OCI-M2 (cell line): ENCODE measurements at regions not wholly inside any gene's neighbourhood (a gene's known extent, or its start where the extent isn't known, plus 50 kb on each side); places are given as distances from the start of the nearest gene placed in this dataset.

ENCODE experiments used
- DNase-seq: peaks from one replicate; lab custom pipeline; 2025; ENCODE audit not compliant: unreplicated experiment; lab: John Stamatoyannopoulos, UW

DNA sequence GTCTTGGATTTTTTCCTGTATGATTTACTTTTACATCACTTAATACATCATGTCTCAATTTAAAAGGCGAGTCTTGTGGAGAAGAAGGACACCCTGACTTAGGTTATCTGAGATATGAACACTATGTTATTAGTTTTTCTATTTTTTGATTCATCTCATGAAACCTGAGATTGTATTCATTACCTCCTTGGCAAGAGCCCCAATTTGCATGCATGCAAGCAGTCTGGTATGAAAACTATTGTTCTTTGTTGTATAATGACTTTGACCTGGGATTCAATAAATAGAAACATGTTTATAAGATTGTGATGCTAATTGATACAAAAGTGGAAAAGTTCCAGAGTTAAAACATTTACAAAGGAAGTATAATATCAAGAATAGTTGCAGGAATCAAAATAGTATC, 576.1 kb downstream of the NOVA1 start:
- DNase-seq: no peak

DNA sequence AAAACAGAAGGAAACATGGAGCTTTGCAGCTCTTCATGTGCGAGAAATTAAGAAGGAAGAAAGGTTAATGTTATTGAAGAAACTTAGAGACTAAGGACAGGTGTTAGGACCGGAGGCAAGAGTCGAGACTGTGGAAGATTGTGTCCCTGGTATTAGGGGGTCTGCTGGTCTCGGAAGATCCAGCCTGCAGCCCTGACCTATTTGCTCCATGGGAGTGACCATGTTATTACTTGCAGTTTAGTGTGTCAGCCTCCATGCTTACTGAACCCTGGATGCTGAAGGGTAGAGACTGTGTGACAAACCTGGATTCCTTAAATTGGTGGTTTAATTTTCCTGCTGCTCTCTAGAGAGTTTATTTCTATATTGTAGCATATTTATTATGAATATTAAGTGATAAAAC, 580.6 kb downstream of the NOVA1 start:
- no peak for DNase-seq

DNA sequence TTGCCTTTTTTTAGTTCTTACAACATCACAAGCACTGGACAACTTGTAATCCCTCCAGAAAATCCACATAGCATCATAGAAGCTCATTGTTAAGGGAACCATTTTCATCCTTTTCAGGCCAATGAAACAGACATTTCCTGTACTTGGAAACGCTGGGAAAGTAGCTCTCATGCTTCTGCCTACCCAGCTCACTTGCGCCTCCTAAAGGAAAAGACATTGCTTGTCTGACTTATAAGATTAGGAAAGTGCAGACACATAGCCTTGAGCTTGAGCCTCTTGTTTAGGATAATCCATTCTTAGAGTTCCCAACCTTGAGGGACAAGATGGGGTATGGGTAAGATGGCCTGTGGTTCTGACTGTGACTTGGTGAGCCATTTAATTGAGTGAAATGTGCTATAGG, 589.5 kb downstream of the NOVA1 start:
- DNase-seq: no peak

DNA sequence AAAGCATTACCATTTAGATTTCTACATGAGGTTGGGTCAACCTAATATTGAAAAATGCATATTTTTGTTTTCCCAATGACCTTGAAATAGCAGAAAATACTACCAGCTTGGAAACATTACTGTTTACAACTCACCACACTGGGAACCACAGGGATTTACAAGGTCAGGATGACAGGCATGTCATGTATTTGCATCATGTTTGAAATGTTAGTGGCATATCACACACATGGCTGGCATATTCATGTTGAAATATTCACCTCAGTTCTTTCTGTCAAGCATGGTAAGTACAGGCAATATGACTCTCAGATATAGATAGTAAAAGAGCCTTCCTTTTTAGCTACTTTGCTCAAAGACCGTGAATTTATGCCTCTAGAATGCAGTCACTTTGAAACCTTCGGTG, 593.5 kb downstream of the NOVA1 start:
- DNase-seq: no peak

DNA sequence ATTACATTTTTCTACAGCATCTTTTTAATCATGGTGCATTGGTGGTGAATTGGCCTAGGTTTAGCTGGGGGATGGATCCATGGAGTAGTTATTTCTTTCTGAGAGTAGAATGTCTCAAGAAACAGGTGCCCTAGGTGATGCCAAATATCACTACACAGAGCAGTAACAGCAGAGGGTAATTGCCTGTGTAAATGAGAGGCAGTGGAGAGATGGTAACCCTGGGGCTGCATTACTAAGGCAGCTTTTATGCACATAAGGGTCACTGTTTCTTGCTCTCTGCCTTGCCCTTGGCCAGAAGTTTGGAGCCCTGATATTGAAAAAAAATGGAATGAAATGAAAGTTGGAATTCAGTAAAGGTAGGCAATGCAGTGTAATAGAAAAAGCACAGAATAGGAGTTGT, 604.0 kb downstream of the NOVA1 start:
- no peak for DNase-seq

- no peak for DNase-seq
Measured at GRCh38 chr14:25988536-25988935, 609.3 kb downstream of the NOVA1 start.

DNA sequence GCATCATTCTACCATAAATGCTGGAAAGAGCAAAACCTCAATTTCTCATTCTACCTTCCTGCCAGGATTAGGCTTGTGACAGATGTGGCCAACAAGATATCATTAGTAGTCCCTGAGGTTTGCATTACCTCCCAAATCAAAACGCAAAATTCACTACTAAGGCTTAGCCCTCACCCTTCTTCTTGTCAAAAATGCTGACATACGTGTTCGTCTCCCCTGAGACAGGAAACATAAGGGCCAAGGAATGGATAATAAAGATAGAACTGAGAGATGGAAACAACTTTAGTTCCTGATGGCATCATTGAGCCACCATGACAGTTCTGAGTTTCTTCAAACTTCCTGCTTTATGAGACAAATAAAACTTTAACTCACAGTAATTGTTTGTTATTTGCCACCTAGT, 642.1 kb downstream of the NOVA1 start:
- DNase-seq: no peak

GRCh38 chr14:25953532-25954139, 644.2 kb downstream of the NOVA1 start:
- no peak for DNase-seq

GRCh38 chr14:25945746-25946145, 652.1 kb downstream of the NOVA1 start:
- DNase-seq: no peak

DNA sequence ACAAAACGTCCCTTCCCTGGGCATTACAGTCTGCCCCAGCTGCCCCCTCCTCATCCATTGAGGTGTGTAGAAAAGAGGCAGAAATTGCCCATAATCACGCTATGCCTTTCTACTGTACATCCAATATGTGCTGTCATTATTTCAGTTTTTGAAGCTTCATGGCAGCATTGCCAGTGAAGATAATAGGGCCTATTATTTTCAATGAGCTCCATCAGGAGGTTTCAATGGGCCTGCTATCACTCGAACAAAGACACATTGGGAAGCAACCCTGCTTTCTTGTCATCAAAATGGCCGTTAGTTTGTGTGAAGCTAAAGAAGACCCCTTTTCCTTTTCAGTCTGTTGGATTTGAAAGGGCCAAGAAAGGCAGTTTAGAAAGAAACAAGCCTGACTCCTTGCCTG, 653.8 kb downstream of the NOVA1 start:
- DNase-seq: no peak

GRCh38 chr14:25943329-25943728, 654.5 kb downstream of the NOVA1 start:
- no peak for DNase-seq

DNA sequence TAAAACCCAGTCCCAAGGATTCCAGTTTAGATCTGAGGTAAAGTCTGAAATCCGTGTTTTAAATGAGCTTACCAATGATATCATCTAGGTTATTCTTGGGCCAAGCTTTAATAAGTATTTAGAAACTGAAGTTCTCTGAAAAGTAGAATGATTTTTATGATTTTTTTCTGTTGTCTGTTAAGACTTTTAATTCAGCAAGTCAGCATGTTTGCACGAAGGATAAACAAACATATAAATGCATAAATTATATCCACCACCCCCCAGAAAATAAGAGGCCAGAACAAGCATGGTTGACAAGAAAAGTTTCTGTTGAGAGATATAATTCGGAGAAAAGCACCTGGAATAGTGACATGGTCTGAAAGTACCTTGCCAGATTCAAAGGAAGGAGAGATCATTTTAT, 655.7 kb downstream of the NOVA1 start:
- DNase-seq: no peak

DNA sequence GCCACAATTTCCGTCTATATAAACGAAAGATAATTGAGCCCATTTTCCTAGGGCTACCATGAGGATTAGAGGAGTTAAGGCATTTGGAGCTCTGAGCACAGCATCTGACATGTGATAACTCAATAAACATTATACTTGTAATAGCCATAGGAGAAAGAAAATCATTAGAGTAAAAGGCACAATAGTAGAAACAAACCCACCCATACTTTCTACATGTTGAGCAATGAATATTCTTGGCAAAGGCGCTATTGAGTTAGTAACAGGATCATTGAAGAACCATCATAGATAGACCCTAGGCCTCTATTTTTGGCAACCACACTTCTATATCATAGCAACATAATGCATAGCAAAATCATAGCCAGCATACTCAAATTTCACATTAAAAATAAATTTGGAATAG, 664.1 kb downstream of the NOVA1 start:
- DNase-seq: no peak

GRCh38 chr14:25929881-25930615, 667.8 kb downstream of the NOVA1 start:
- DNase-seq: no peak

- no peak for DNase-seq
Measured at GRCh38 chr14:25911831-25912230, 686.0 kb downstream of the NOVA1 start.

GRCh38 chr14:25909045-25909747, 688.6 kb downstream of the NOVA1 start:
- DNase-seq: no peak

GRCh38 chr14:25908277-25909044, 689.4 kb downstream of the NOVA1 start:
- DNase-seq: no peak

DNA sequence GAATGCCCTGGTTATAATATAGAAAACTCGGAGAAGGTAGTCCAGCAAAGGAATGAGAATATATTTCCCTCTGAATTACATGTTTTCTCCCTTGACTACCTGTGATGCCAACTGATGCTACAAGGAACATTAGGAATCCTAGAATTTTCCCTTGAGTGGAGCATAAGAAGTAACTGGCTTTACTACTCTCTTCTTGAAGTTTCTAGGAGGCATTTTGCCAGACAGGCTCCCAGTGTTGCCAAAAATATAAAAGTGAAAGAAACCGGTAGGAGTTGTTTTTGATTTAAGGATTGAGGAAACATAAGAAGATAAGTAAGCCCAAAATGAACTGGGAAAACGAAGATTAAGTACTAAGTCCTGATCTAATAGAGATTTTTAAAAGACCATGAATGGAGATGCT, 693.4 kb downstream of the NOVA1 start:
- no peak for DNase-seq

GRCh38 chr14:25899197-25899596, 698.6 kb downstream of the NOVA1 start:
- no peak for DNase-seq

GRCh38 chr14:25896777-25897176, 701.1 kb downstream of the NOVA1 start:
- no peak for DNase-seq

- no peak for DNase-seq
Measured at GRCh38 chr14:25895740-25896139, 702.1 kb downstream of the NOVA1 start.
